ENCODE measurements at regions not wholly inside any gene's neighbourhood (a gene's known extent, or its start where the extent isn't known, plus 50 kb on each side); places are given as distances from the start of the nearest gene placed in this dataset.

- TF ChIP-seq SUZ12 (IDR thresholded peaks at IDR 0.05): no peak
- TF ChIP-seq SP1 (IDR thresholded peaks at IDR 0.05): no peak
- no peak for TF ChIP-seq ZNF384 (IDR thresholded peaks at IDR 0.05)
- TF ChIP-seq NFRKB (IDR thresholded peaks at IDR 0.05): no peak
- TF ChIP-seq FOXM1 (IDR thresholded peaks at IDR 0.05; ENCODE audit: borderline replicate concordance): no peak
- no peak for TF ChIP-seq FOXA1 (IDR thresholded peaks at IDR 0.05)
- TF ChIP-seq FOXK2 (IDR thresholded peaks at IDR 0.05): no peak
- no peak for TF ChIP-seq BHLHE40 (IDR thresholded peaks at IDR 0.05; ENCODE audit: borderline replicate concordance)
- no peak for TF ChIP-seq TARDBP (IDR thresholded peaks at IDR 0.05)
- TF ChIP-seq LEF1 (IDR thresholded peaks at IDR 0.05; ENCODE audit: borderline replicate concordance): no peak
- TF ChIP-seq HDGF (IDR thresholded peaks at IDR 0.05; ENCODE audit: borderline replicate concordance): no peak
- no peak for TF ChIP-seq ELF4 (IDR thresholded peaks at IDR 0.05)
Measured at GRCh38 chr21:28230559-28230958, 762.1 kb downstream of the LTN1 start.

All from HEK293T (cell line).